HT1080 (cell line): ENCODE measurements at regions not wholly inside any gene's neighbourhood (a gene's known extent, or its start where the extent isn't known, plus 50 kb on each side); places are given as distances from the start of the nearest gene placed in this dataset.
"Not testable (repeated sequence)": the region's sequence is repeated elsewhere in the genome, so short reads cannot be mapped to it uniquely, and the experiment has no call there.

Experiments
- DNase-seq: peaks from one replicate; pipeline ENCODE4 v3.0.0-alpha.2; 2015; ENCODE audit warnings: low read depth

DNA sequence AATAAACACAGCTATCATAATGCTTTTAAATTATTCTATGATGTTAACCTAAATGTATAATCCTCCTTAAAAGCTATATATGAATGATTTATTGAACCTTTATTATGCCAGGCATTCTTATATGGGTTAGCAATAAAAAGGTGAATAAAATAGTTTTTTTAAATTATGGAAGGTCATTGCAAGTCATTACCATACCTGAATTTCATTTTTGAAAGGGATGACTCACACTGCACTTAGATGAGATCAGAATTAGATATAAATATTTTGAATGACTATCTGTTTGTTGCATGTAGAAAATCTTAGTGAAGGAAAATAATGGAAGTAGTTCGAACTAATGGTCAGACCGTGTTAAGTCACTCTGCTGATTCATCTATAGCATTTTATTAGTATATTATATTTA is 822.3 kb downstream of the LUZP2 start:
- DNase-seq: no peak

DNA sequence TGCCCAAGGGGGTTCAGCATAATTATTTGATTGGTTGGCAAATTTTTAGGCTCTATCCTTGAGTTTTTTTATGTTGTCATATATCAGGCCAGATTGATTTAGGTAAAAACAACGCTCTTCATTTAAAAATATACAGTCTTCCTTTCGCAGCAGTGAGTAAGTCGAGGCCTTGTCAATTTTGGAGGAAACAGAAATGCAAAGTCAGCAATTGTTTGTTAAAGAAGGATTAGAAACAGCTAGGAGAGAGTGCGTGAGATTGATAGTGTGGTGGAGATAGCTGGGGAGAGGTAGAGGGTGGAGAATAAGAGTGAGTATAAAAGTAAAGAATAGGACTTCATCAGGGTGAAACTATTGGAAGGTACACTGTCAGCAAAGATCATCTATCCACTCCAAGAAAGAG is 830.8 kb downstream of the LUZP2 start:
- DNase-seq: no peak

DNA sequence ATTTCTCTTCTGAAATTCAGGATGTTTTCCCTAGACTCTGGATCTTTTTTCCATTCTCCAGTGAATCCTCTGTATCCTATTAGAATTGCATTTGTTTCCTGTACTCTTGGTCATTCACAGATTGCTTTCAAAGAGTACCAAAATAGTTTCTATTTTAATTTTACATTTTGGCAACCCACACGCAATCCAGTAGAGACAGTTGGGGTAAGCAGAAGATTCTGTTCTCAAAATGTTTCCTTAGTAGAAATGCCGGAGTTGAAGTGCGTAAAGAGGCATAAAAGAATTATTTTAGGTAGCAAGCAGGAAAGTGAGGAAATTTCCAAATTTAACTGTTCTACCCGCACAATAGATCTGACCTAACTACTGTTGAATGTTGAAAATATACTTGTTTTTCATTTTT is 842.4 kb downstream of the LUZP2 start:
- no peak for DNase-seq

DNA sequence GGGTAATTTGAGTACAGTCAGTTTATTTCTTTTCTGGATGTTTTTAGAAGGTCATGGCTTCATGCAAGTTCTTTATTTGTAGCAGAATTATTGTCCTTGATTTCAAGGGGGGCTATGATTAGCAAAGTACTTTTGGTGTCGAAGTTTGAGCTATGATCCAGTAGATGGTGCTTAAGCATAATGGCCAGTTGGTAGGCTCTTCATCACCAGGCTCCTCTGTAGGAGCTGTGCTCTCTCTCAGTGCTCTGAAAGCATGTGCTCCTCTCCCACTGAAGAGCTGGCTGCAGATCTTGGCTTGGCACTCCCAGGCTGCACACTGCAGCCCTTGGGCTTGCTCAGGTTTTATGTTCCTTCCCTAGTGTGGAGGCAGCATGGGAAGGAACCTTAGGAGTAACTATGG is 852.7 kb downstream of the LUZP2 start:
- no peak for DNase-seq

DNA sequence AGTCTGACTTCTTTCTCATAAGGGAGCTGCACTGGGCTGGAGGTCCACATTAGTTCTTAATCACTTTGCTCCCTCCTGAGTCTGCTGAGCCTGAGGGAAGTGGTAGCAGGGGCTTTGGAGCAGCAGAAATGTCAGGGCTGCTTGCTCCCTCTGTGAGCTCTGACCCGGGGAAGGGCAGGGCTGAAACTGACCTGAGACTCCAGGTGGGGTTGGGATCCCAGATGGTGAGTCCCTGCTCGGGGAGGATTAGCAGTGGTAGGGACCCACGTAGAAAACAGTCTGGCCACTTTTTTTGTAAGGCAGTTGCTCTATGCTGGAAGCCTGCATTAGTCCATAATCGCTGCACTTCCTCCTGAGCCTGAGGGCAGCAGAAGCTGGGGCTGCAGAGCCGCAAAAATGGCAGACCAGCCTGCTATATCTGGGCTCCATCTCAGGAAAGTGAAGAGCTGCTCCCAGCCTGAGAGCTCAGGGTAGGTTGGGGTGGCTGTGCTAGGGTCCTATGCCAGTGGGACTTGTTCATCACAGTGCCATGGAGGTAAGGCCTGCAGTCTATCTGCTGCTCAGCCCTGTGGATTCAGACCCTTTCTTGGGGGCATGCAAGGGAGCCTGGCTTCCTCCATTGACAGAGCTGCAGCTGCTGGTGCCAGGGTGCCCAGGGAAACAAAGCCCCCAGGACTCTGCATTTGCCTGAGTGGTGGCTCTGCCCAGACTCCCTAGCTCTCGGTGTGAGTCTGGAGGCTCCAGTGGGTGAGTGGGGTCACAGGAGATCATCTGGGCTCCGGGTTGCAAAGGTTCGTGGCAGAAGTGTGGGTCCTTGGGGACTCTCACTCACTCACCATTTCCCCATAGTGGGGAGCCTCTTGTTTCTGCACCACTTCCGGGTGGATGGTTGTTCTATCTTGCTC is 854.3 kb downstream of the LUZP2 start:
- no peak for DNase-seq

DNA sequence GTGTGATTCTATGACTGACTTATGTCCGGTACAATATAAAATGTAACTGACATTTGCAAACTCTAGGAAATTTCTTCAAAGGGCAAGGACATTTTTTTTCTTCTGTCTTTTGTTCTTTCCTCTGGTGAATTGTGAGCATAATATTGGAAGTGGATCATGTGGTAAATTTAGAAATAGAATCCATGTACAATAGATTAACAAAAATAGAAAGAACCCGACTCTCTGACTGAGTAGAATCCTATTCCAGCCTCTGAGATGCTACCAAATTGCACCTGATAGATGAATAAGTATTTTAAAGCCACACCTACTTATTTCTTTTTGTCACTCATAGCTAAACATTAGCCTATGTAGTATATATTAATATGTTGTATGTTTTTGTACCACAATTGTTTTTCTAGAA is 860.3 kb downstream of the LUZP2 start:
- DNase-seq: no peak

DNA sequence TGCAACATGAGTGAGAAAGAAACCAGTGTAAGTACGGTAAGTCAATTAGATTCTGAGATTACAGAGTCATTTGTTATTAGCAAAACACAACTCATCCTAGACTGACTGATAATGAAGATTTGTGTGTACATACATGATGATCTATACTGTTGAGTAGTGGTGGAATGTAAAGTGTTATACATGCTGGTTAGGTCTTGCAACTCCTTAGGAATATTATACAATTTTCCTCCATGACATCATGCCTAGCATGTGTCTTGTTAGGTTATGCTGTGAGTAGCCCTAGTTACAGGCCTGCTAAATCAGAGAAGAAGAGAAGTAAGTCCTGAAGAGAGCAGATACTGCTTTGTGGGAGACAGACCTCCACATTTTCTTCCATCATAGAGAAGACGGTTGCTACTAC is 880.6 kb downstream of the LUZP2 start:
- no peak for DNase-seq

DNA sequence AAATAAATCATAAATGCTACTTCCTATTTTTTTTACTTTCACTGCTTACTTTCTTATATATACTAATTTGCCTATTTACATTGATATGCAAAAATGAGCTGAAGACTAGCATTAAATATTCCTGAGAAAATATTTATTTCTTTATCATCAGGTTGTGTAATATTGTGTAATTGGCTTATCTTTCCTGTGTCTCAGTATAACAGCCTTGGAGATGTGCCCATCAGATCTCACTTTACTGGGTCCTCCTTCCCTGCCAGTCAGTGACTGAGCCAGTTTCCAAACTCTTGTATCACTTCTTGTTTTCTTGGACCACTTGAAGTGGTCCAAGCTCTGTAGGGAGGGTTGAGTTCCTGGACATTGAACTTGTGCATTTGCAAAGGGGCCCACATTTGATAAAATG is 900.0 kb downstream of the LUZP2 start:
- no peak for DNase-seq

DNA sequence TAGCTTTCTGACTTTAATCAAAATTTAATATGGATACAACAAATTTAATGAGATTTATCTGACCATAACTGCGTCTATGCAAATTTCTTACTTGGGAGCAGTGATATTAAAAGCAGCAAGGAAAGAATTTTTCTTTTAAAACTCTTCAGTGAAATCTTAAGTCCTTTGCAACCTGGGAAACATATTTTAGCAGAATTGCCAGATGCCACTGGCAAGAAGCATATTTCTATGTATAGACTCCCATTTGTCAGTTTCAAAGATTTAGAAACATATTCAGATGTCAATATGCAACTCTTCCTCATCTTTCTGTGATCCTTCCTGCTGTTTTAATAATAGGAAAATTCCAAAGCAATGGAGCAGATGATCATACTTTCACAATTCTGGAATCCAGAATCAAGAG is 911.3 kb downstream of the LUZP2 start:
- DNase-seq: no peak

DNA sequence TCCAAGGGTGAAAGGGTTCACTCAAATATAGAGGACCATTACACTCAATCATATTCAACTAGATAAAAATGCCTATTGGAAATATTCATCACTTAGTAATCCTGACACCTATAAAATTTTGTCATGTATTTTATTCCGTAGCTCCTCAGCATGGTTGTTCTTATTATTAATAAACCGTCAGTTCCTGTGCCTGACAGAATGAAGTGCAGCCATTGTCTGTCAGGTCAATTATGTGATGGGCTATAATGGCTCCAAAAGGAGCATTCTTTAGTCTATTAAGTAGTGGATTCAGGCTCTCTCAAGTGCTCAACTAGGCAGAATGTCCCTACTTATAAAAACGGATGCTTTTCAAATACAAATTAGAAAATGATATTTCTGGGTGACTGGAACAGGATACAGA is 916.1 kb upstream of the ANO3 start:
- DNase-seq: no peak

DNA sequence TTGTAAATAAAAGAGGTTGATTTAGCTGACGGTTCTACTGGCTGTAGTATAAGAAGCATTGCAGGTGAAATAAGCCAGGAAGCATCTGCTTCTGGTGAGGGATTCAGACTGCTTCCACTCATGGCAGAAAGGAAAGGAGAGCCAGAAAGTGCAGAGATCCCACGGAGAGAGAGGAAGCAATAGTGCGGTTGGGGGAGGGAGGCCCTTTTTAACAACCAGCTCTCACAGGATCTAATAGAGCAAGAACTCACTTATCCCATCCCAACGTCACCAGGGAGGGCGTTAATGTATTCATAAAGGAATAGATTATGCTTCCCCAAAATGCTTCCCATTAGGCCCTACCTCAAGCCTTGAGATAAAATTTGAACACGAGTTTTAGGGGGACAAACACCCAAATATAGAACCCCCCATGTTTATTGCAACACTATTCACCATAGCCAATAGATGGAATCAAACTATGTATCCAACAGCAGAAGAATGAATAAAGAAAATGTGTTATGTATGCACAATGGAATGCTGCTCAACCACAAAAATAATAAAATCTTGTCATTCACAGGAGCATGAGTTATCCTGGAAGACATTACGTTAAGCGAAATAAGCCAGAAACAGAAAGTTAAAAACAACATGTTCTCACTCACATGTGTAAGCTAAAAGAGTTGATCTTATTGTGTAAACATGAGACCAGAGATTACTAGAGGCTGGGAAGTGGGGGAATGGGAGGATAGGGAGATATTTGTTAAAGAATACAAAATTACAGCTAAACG is 908.3 kb upstream of the ANO3 start:
- peak; percentile 64 for DNase-seq

DNA sequence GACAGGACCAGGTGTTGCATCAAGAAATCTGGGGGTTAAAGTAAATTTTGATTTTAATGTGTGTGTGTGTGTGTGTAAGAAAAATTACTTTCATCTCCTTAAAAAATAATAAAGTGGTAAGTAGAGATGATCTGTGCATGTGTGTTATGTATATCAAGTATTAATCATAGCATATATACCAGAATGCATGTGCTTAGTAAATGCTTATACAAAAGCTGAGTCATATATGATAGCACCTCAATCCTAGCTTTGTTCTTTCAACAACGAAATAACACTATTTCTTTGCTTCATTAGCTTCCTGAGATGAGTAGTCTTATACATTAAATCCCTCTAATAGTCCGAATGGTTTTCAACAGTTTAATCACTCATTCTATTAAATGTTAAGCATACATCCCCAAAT is 899.6 kb upstream of the ANO3 start:
- DNase-seq: no peak

DNA sequence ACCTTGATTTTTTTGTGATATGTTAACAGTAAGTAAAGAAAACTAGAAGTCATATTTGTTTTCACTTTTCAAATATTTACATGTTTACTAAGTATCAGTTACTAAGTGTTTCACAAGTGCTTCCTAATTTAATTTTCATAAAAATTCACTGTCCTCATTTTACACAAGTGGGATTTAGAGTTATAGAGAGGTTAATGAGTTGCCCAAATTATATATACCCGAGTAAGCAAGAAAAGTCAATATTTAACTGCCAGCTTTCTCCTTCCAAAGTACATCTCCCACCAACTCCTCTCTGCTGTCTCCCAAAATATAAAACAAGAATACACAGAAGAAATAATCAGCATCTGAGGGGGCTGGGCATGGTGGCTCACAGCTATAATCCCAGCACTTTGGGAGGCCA is 896.7 kb upstream of the ANO3 start:
- DNase-seq: no peak

DNA sequence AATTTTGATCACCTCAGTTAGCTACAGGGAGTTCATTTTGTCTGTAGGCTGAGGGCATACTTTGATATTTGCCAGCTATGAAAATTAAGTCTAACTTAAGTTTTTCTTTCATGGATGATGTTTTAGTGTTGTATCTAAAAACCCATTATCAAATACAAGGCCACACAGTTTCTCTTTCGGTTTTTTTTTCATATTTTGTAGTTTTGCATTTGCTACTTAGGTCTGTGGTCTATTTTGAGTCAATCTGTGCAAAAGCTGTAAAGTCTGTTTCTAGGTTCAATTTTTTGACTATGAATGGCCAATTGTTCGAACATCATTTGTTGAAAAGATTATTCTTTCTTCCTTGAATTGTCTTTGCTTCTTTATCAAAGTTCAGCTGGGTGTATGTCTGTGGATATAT is 895.6 kb upstream of the ANO3 start:
- no peak for DNase-seq

DNA sequence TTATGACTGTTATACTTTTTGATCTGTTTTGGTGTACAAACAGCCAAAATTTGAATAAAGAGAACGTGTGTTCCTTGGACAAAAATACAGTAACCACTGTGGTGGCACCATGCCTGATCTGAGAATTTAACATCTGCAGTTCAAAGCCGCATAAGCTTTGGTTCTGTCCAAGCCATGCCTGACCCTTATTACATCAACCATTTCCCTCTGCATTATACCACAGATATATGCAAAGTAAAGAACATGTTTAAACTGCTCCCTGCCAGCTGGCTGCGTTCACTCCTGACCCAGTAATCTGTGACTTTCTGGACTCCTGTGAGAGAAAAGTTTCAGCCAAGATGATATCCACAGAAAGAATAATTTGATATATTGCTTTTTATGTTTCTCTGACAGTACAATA is 890.5 kb upstream of the ANO3 start:
- no peak for DNase-seq

DNA sequence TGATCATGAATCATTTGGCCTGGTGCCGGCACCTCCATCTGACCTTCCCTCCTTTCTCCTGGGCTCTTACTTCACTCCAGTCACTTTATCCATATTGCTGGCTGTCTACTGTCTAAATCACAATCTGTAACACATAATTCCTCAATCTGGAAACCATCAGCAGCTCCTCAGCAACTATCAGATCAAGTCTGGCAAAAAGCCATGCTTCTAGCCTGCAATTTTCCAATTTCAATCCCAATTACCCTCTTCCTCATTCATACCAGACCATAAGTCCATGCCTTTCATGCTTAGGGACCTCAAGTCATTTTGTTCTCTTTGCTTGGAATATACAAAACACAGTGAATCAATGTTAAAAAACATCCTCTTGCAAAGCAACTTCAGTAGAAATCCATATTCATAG is 882.8 kb upstream of the ANO3 start:
- DNase-seq: no peak

DNA sequence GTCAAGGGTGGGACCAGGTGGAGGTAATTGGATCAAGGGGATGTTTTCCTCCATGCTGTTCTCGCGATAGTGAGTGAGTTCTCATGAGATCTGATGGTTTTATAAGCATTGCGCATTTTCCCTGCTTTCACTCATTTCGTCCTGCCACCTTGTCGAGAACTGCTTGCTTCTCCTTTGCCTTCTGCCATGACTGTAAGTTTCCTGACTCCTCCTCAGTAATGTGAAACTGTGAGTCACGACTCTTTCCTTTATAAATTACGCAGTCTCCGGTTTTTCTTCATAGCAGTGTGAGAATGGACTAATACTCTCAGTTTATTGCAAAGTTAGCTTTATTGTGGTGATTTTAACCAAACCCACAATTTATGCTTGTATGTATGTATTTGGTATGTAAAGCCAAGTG is 878.5 kb upstream of the ANO3 start:
- peak; percentile 58 for DNase-seq

DNA sequence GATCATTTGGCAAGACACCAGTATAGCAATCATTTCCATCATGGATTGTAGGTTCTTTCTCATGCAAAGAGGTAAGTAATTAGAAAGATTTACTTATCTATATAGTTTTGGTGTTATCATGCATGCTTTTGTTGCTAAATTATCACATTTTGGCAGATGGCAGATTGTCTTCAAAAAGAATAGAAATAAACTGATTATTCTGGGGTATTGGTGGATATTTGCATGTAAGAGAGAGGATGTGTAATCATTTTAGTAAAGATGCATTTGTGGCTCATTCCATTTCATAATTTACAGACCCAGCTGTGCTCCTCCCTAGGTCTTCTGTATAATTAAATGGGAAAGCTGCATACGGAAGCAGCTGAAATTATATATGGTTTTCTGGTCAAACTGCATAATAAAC is 875.7 kb upstream of the ANO3 start:
- DNase-seq: no peak

DNA sequence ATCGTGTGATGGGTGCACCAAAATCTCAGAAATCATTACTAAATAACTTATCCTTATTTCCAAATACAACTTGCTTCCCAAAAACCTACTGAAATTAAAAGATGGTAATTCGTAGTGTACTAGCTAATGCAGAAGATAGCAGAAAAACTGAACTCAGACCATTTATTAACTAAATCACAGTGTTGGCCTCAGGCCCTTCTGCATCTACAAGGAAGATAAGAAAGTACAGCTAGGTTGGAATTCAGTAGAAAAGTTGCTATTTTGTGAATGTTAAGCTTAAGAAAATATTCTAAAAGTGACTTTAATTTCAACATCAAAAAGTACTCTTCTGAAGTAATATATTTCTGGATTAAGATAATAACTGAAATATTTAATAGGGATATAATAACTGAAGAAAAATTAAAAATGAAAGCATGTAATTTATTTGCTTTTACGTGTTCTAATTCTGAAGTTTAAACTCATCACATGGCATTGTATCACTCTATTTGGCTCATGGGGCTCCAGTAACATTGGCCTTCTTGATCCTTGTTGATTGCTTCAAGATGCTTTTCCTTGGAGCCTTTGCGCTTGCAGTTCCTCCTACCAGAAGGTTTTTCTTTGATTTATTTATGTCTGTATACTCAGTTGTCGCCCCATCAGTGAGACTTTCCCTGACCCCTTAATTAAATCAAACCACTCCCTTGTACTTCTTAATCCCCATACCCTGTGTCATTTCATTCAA is 847.9 kb upstream of the ANO3 start:
- no peak for DNase-seq

DNA sequence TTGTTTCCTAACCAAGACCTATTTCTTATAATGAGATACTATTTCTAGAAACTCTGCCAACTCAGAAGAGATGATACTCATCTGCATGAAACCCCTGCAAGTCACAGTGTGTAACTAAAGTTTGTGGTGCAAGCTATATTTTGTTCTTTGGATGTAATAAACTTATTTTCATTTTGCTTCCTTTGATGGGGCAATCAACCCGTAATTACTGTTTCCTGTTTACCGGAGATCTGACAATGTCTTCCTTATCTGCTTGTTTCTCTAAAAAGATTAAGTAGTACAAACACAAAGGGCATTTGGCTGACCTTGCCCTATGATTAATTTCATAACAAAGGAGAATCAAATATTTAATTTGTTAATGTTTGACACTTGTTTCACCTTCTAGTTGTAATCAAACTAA is 846.6 kb upstream of the ANO3 start:
- DNase-seq: no peak

DNA sequence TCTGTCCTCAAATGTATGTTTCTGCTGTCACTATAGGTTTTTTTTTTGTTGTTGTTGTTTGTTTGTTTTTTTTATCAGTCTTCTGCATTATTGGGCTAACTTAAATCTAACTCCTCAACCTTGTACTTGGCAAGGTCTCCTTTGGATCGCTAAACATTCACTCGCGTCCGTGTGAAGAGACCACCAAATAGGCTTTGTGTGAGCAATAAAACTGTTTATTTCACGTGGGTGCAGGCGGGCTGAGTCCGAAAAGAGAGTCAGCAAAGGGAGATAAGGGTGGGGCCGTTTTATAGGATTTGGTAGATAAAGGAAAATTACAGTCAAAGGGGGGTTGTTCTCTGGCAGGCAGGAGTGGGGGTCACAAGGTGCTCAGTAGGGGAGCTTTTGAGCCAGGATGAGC is 845.6 kb upstream of the ANO3 start:
- not testable (repeated sequence) for DNase-seq

DNA sequence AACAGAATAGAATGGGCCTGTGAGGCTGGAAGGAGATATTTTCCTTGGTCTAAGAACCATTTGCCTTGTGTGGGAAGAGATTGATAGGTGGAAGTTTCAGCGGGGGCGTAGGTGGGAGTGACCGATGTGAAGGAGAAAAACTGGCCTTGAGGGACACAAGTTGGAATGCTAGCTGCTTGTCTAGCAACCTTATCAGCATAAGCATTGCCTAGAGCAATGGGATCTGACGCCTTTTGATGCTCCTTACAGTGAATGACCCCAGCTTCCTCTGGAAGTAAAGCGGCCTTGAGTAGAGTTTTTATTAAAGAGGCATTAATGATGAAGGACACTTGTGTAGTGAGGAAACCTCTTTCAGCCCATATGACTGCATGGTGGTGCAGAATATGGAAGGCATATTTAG is 843.8 kb upstream of the ANO3 start:
- not testable (repeated sequence) for DNase-seq
